A204.1 (cell line): ENCODE measurements at regions not wholly inside any gene's neighbourhood (a gene's known extent, or its start where the extent isn't known, plus 50 kb on each side); places are given as distances from the start of the nearest gene placed in this dataset.

ENCODE experiments used
- FAIRE-seq: peaks from 2 replicates; lab custom pipeline; 2012; peaks lifted over from hg19 to GRCh38; lab: Jason Lieb, UNC

- no peak for FAIRE-seq
Observed at GRCh38 chr5:152882621-152883020, 477.5 kb upstream of the NMUR2 start.

GRCh38 chr5:152883066-152883775 lies 478.1 kb upstream of the NMUR2 start:
- no peak for FAIRE-seq

- FAIRE-seq = no peak
Observed at GRCh38 chr5:152884006-152884405, 478.9 kb upstream of the NMUR2 start.

- no peak for FAIRE-seq
Observed at GRCh38 chr5:152900332-152900731, 495.3 kb upstream of the NMUR2 start.

- FAIRE-seq = no peak
Observed at GRCh38 chr5:152901754-152902153, 496.7 kb upstream of the NMUR2 start.

- no peak for FAIRE-seq
Observed at GRCh38 chr5:152905286-152905685, 500.2 kb upstream of the NMUR2 start.

- FAIRE-seq = no peak
Observed at GRCh38 chr5:152907488-152908245, 502.6 kb upstream of the NMUR2 start.

GRCh38 chr5:152912924-152913323 lies 507.8 kb upstream of the NMUR2 start:
- FAIRE-seq = no peak

- no peak for FAIRE-seq
Observed at GRCh38 chr5:152932621-152933020, 527.5 kb upstream of the NMUR2 start.

- FAIRE-seq = no peak
Observed at GRCh38 chr5:152933056-152933455, 528.0 kb upstream of the NMUR2 start.

GRCh38 chr5:152938630-152939029 lies 533.6 kb upstream of the NMUR2 start:
- FAIRE-seq = no peak

GRCh38 chr5:152942633-152943336 lies 537.7 kb upstream of the NMUR2 start:
- FAIRE-seq = no peak

- FAIRE-seq = no peak
Observed at GRCh38 chr5:152953788-152954483, 536.5 kb upstream of the GRIA1 start.

GRCh38 chr5:152956943-152957613 lies 533.4 kb upstream of the GRIA1 start:
- FAIRE-seq = peak; percentile 87

GRCh38 chr5:152978141-152978835 lies 512.2 kb upstream of the GRIA1 start:
- FAIRE-seq = no peak

GRCh38 chr5:152987131-152987530 lies 503.3 kb upstream of the GRIA1 start:
- no peak for FAIRE-seq

GRCh38 chr5:152990217-152990616 lies 500.3 kb upstream of the GRIA1 start:
- FAIRE-seq = no peak

- FAIRE-seq = no peak
Observed at GRCh38 chr5:152990649-152991048, 499.8 kb upstream of the GRIA1 start.

- no peak for FAIRE-seq
Observed at GRCh38 chr5:152994033-152994680, 496.3 kb upstream of the GRIA1 start.

GRCh38 chr5:152995214-152995725 lies 495.2 kb upstream of the GRIA1 start:
- FAIRE-seq = no peak

- FAIRE-seq = no peak
Observed at GRCh38 chr5:153005711-153006110, 484.8 kb upstream of the GRIA1 start.
